KMS-11 (cell line): ENCODE measurements at regions not wholly inside any gene's neighbourhood (a gene's known extent, or its start where the extent isn't known, plus 50 kb on each side); places are given as distances from the start of the nearest gene placed in this dataset.
"Not testable (repeated sequence)": the region's sequence is repeated elsewhere in the genome, so short reads cannot be mapped to it uniquely, and the experiment has no call there.

Experiments
- H2AFZ ChIP-seq: fragments of 200-600 bp; sonication (generic); 2 replicates; pipeline ENCODE4 v1.6.1; 2016; ENCODE audit warnings: antibody characterized with exemption, mixed run types, low read depth
- H3K27ac ChIP-seq: fragments of 200-600 bp; sonication (generic); 2 replicates; pipeline ENCODE4 v1.6.1; 2016; ENCODE audit warnings: mild to moderate bottlenecking, mixed run types
- H3K27me3 ChIP-seq: fragments of 200-600 bp; sonication (generic); 2 replicates; pipeline ENCODE4 v1.6.1; 2017; ENCODE audit warnings: mild to moderate bottlenecking, low read depth, mixed run types, moderate library complexity; ENCODE audit not compliant: insufficient read depth
- H3K36me3 ChIP-seq: fragments of 200-600 bp; sonication (generic); 2 replicates; pipeline ENCODE4 v1.6.1; 2017; ENCODE audit warnings: mild to moderate bottlenecking, mixed run types; ENCODE audit not compliant: insufficient read depth
- H3K4me1 ChIP-seq: fragments of 200-600 bp; sonication (generic); 2 replicates; pipeline ENCODE4 v1.6.1; 2016; ENCODE audit warnings: mild to moderate bottlenecking, low read depth, mixed run types; ENCODE audit not compliant: poor library complexity, severe bottlenecking
- H3K4me2 ChIP-seq: fragments of 200-600 bp; sonication (generic); 2 replicates; pipeline ENCODE4 v1.7.0; 2016; ENCODE audit warnings: mild to moderate bottlenecking, mixed run types
- H3K4me3 ChIP-seq: fragments of 200-600 bp; sonication (generic); IDR thresholded peaks from 2 replicates; pipeline ENCODE4 v1.6.1; 2017; ENCODE audit warnings: low read depth, low read length, mixed read lengths; ENCODE audit not compliant: insufficient read depth
- H3K79me2 ChIP-seq: fragments of 200-600 bp; sonication (generic); 2 replicates; pipeline ENCODE4 v1.6.1; 2016; ENCODE audit warnings: low read depth, mixed run types; ENCODE audit not compliant: insufficient read depth
- H3K9ac ChIP-seq: fragments of 200-600 bp; sonication (generic); 2 replicates; pipeline ENCODE4 v1.6.1; 2016; ENCODE audit warnings: mild to moderate bottlenecking, mixed run types
- H4K20me1 ChIP-seq: fragments of 200-600 bp; sonication (generic); 2 replicates; pipeline ENCODE4 v1.6.1; 2016; ENCODE audit warnings: mild to moderate bottlenecking, mixed run types; ENCODE audit not compliant: insufficient read depth
- CTCF ChIP-seq: fragments of 200-600 bp; sonication (generic); conservative IDR thresholded peaks from 2 replicates; pipeline ENCODE4 v1.6.1; 2017; ENCODE audit warnings: low read depth, mild to moderate bottlenecking, antibody characterized with exemption, low read length, moderate library complexity, mixed read lengths

- Histone ChIP-seq H3K4me3 (no peak overlapping the region), H3K4me1 (no peaks in the 10 kb centered on the region), H3K36me3 (no peaks in the 10 kb centered on the region), H4K20me1 (no peaks in the 10 kb centered on the region), H3K27me3 (no peaks in the 10 kb centered on the region), H3K4me2 (no peak overlapping the region), H3K79me2 (no peaks in the 10 kb centered on the region), H3K9ac (no peak overlapping the region), H3K27ac (no peak overlapping the region), H2AFZ (no peak overlapping the region)
- TF ChIP-seq CTCF, result no peak
Observed at GRCh38 chr7:25738528-25738927, 413.5 kb upstream of the NFE2L3 start.

GRCh38 chr7:25739143-25739542, 412.9 kb upstream of the NFE2L3 start:
- no peak for TF ChIP-seq CTCF
- no peaks in the 10 kb centered on the region for H3K27me3 ChIP-seq

GRCh38 chr7:25742316-25742715, 409.7 kb upstream of the NFE2L3 start:
- no peaks in the 10 kb centered on the region for H3K79me2 ChIP-seq
- H3K4me3 ChIP-seq, result no peak overlapping the region
- no peak for TF ChIP-seq CTCF
- no peaks in the 10 kb centered on the region for H3K36me3 ChIP-seq
- no peak overlapping the region for H2AFZ ChIP-seq
- no peak overlapping the region for H3K9ac ChIP-seq
- no peaks in the 10 kb centered on the region for H3K27me3 ChIP-seq
- H3K4me1 ChIP-seq, result no peaks in the 10 kb centered on the region
- no peak overlapping the region for H3K27ac ChIP-seq
- H3K4me2 ChIP-seq, result no peak overlapping the region
- H4K20me1 ChIP-seq, result no peaks in the 10 kb centered on the region

More at GRCh38 chr7:25739143-25739542, 412.9 kb upstream of the NFE2L3 start:
- Histone ChIP-seq H2AFZ (no peak overlapping the region), H3K36me3 (no peaks in the 10 kb centered on the region), H3K9ac (no peak overlapping the region), H3K27ac (no peak overlapping the region), H4K20me1 (no peaks in the 10 kb centered on the region), H3K4me1 (no peaks in the 10 kb centered on the region), H3K79me2 (no peaks in the 10 kb centered on the region), H3K4me2 (no peak overlapping the region), H3K4me3 (no peak overlapping the region)

- H3K4me2 ChIP-seq, H3K79me2 ChIP-seq, H3K27me3 ChIP-seq, H3K36me3 ChIP-seq, H3K9ac ChIP-seq, H2AFZ ChIP-seq, H3K4me3 ChIP-seq, H4K20me1 ChIP-seq, H3K4me1 ChIP-seq, H3K27ac ChIP-seq: not testable (repeated sequence)
Observed at GRCh38 chr7:25743670-25744451, 408.1 kb upstream of the NFE2L3 start.

- H3K79me2 ChIP-seq, result no peaks in the 10 kb centered on the region
- no peak overlapping the region for H3K4me3 ChIP-seq
- no peak overlapping the region for H2AFZ ChIP-seq
- no peaks in the 10 kb centered on the region for H3K4me1 ChIP-seq
- no peak overlapping the region for H3K9ac ChIP-seq
- no peak overlapping the region for H3K4me2 ChIP-seq
- H3K27me3 ChIP-seq, result no peaks in the 10 kb centered on the region
- no peaks in the 10 kb centered on the region for H3K36me3 ChIP-seq
- H3K27ac ChIP-seq, result no peak overlapping the region
- no peak for TF ChIP-seq CTCF
- H4K20me1 ChIP-seq, result no peaks in the 10 kb centered on the region
Observed at GRCh38 chr7:25750744-25751508, 401.1 kb upstream of the NFE2L3 start.
